ENCODE measurements at regions not wholly inside any gene's neighbourhood (a gene's known extent, or its start where the extent isn't known, plus 50 kb on each side); places are given as distances from the start of the nearest gene placed in this dataset.

DNA sequence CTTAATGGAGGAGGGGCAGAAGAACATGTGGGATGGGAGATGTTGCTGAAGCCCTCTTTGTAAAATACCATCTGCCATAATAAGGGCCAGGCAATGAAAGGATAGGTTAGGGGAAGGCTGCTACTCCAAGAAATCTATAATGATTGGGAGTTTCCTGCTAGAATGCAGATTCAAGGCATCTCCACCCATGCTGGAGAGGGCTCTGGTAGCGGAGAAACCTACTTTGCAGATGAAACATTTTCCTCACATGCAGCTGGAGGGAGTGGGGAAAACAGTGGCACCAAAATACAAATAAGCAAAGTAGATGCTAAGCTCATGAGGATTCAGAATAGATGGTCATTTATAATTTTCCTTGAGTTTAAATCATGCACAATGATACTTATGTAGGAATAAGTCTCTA lies 82.3 kb upstream of the GCFC2 start:
- Histone ChIP-seq H3K4me1 (no peaks in the 10 kb centered on the region), H3K4me3 (no peak overlapping the region), H3K27me3 (no peaks in the 10 kb centered on the region), H3K27ac (no peak overlapping the region), H3K9me3 (no peaks in the 10 kb centered on the region), H3K36me3 (ENCODE audit: low read depth, missing control alignments) (no peaks in the 10 kb centered on the region)
- 85 to 93% methylated on average over 1 of the region's 1 CpG for WGBS, 2 donors
- DNase-seq: no peak
- intact Hi-C loops (cut with DNase I; ENCODE audit: low total_unique reads): no loop called here
- TF ChIP-seq, protein P1, sequence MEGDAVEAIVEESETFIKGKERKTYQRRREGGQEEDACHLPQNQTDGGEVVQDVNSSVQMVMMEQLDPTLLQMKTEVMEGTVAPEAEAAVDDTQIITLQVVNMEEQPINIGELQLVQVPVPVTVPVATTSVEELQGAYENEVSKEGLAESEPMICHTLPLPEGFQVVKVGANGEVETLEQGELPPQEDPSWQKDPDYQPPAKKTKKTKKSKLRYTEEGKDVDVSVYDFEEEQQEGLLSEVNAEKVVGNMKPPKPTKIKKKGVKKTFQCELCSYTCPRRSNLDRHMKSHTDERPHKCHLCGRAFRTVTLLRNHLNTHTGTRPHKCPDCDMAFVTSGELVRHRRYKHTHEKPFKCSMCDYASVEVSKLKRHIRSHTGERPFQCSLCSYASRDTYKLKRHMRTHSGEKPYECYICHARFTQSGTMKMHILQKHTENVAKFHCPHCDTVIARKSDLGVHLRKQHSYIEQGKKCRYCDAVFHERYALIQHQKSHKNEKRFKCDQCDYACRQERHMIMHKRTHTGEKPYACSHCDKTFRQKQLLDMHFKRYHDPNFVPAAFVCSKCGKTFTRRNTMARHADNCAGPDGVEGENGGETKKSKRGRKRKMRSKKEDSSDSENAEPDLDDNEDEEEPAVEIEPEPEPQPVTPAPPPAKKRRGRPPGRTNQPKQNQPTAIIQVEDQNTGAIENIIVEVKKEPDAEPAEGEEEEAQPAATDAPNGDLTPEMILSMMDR (IDR thresholded peaks at IDR 0.05): no peak
- no peak for TF ChIP-seq POLR2A (IDR thresholded peaks at IDR 0.05)

DNA sequence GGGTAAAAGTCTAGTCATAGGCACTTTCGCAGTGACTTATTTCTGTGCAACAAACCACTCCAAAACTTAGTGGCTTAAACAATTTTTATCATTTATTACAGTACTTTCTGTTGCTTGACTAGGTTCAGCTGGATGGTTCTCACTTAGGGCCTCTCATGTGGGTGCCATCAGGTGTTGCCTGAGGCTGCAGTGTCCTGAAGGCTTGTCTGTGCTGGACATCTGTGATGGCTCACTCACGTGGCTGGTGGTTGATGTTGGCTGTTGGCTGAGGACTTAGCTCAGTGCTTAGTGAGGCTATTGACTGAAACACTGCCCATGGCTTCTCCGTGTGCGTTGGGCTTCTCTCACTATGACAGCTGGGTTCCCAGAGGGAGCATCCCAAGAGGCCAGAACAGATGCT lies 81.4 kb upstream of the GCFC2 start:
- no peaks in the 10 kb centered on the region for H3K36me3 ChIP-seq (ENCODE audit: low read depth, missing control alignments)
- intact Hi-C loops (cut with DNase I; ENCODE audit: low total_unique reads): no loop called here
- H3K27ac ChIP-seq: no peak overlapping the region
- TF ChIP-seq, protein P1 (IDR thresholded peaks at IDR 0.05): no peak
- TF ChIP-seq POLR2A (IDR thresholded peaks at IDR 0.05): no peak
- no peaks in the 10 kb centered on the region for H3K4me1 ChIP-seq
- no peak for DNase-seq
- H3K27me3 ChIP-seq: no peaks in the 10 kb centered on the region
- H3K9me3 ChIP-seq: no peaks in the 10 kb centered on the region
- 91 to 96% methylated on average over 4 of the region's 4 CpGs for WGBS, 2 donors
- no peak overlapping the region for H3K4me3 ChIP-seq

DNA sequence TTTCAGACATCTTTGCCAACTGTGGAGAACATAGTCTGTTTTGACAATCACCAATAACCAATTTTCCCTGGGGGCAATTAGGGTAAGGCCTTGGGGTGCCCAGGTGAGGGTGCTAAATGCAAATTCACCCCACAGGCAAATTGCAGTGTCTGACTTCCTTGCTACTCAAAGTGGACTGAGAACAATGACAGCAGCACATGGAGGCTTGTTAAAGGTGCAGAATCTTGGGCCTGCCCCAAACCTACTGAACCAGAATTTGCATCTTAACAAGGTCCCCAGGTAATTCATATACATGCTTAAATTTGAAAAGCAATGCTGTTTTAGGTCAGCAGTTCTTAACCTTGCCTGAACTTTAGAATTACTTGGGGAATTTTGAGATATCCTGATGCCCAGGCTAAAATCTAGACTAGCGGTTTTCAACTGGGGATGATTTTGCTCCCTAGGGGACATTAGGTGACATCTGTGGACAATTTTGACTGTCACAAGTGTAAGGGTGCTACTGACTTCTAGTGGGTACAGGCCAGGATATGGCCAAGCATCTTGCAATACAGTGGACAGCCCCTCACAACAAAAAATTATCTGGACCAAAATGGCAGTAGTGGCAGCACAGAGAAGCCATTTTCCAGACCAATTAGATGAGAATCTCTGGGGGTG lies 80.2 kb upstream of the GCFC2 start:
- no peak overlapping the region for H3K27ac ChIP-seq
- TF ChIP-seq, protein P1 (IDR thresholded peaks at IDR 0.05): no peak
- no peak for TF ChIP-seq POLR2A (IDR thresholded peaks at IDR 0.05)
- no peaks in the 10 kb centered on the region for H3K4me1 ChIP-seq
- 92 to 93% methylated on average over 1 of the region's 1 CpG for WGBS, 2 donors
- DNase-seq: no peak
- intact Hi-C loops (cut with DNase I; ENCODE audit: low total_unique reads): no loop called here
- no peaks in the 10 kb centered on the region for H3K9me3 ChIP-seq
- H3K27me3 ChIP-seq: no peaks in the 10 kb centered on the region
- H3K36me3 ChIP-seq (ENCODE audit: low read depth, missing control alignments): no peaks in the 10 kb centered on the region
- H3K4me3 ChIP-seq: no peak overlapping the region

DNA sequence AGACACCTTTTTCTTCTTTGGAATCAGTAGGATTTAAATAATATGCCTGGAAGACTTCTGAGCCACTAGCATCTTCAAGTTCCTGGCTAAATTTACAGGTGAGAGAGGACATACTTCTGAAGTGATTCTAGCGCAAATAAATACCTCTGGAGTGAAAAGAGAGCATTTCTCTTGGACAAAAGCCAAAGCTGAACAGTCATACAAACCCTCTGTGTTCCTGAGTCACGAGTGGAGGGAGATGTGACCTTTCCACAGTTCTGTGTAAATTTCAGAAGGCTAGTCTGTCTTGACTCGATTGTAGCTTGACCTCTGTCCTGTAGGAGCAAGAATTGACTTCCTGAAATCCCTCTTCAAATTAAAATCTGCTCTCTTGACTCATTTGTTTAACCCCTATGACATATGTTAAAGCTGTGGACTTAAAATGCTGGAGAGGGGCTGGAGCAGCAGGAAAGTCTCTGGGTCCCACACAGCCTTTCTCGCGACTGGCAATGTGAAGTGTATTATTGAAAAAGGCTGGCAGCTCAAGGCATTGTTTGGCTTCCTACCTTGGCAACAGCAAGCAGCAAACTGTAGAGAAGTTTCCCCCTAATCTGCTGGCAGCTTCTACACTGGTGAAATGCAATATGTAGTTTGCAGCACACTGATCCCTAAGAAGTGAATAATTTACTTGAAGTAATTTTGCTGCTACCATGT lies 79.6 kb upstream of the GCFC2 start:
- no peaks in the 10 kb centered on the region for H3K4me1 ChIP-seq
- TF ChIP-seq POLR2A (IDR thresholded peaks at IDR 0.05): no peak
- TF ChIP-seq, protein P1 (IDR thresholded peaks at IDR 0.05): no peak
- no peaks in the 10 kb centered on the region for H3K9me3 ChIP-seq
- H3K36me3 ChIP-seq (ENCODE audit: low read depth, missing control alignments): no peaks in the 10 kb centered on the region
- no peak overlapping the region for H3K4me3 ChIP-seq
- DNase-seq: no peak
- intact Hi-C loops (cut with DNase I; ENCODE audit: low total_unique reads): no loop called here
- H3K27me3 ChIP-seq: no peaks in the 10 kb centered on the region
- no peak overlapping the region for H3K27ac ChIP-seq
- WGBS, 2 donors: 62 to 65% methylated on average over 5 of the region's 5 CpGs

DNA sequence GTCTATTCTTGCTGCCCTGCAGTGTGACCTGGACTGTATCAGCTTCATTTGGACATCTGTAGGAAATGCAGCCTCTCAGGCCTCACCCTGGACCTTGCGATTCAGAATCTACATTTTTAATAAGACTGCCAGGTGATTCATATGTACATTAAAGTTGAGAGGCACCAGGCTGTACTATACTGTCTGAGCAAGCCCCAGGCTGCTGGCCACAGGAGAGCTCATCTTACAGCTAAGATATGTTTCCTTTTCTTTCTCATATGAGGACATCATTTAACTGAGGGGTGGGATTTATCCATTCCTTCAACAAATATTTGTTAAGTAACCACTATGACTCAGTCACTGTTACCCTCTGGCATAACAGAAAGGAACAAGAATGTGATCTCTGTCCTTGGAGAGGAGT lies 78.2 kb upstream of the GCFC2 start:
- intact Hi-C loops (cut with DNase I; ENCODE audit: low total_unique reads): no loop called here
- Histone ChIP-seq H3K4me1 (no peaks in the 10 kb centered on the region), H3K27ac (no peak overlapping the region), H3K36me3 (ENCODE audit: low read depth, missing control alignments) (no peaks in the 10 kb centered on the region), H3K9me3 (no peaks in the 10 kb centered on the region), H3K4me3 (no peak overlapping the region), H3K27me3 (no peaks in the 10 kb centered on the region)
- 92 to 94% methylated on average over 1 of the region's 1 CpG for WGBS, 2 donors
- TF ChIP-seq POLR2A (IDR thresholded peaks at IDR 0.05): no peak
- TF ChIP-seq, protein P1 (IDR thresholded peaks at IDR 0.05): no peak
- DNase-seq: no peak
